Stimulated activated CD8-positive, alpha-beta memory T cell treated with anti-CD3 and anti-CD28 coated beads, Interleukin-4, amount 100 ng/mL, for 48 hours (primary cell): ENCODE measurements at regions not wholly inside any gene's neighbourhood (a gene's known extent, or its start where the extent isn't known, plus 50 kb on each side); places are given as distances from the start of the nearest gene placed in this dataset.
"Not testable (repeated sequence)": the region's sequence is repeated elsewhere in the genome, so short reads cannot be mapped to it uniquely, and the experiment has no call there.

Experiments
- DNase-seq: peaks from one replicate; pipeline ENCODE4 v3.0.0-alpha.2; 2020

DNA sequence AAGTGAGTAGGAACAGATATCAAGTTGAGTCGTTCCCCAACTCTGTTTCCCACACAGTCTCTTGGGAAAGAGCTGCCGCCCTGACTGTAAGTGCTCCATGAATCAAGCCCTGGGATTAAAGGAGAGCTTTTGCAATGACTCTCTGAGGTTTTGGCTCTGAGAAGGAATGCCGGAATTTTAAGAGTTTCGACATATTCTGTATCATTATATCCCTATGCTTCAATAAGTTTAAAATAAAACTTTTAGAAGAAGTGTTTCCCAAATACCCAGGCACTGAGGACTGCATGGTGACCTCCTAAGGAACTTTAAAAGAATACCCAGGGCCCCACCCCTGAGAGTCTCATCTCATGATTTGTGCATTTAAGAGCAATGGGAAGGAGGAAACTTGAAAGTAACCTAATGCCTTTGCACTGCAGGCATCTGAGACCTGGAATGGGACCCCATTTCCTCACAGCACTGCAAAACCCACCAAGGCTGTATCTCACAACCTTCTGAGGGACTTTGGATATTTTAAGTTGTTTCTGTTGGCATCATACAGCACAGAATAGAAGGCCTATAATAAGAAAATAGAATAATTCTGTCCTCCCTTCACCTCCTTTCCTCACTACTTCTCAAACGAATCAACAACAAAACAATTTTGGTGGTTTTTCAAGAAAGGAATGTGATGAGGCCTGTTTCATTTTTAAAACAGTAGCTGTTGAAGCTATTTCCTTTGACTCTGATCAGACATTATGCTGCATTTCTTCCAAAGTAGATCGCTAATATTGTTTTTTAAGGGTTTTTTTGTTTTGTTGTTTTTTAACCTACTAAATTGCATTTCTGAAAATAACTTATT lies 121.2 kb downstream of the GASK1B start:
- DNase-seq, result no peak

DNA sequence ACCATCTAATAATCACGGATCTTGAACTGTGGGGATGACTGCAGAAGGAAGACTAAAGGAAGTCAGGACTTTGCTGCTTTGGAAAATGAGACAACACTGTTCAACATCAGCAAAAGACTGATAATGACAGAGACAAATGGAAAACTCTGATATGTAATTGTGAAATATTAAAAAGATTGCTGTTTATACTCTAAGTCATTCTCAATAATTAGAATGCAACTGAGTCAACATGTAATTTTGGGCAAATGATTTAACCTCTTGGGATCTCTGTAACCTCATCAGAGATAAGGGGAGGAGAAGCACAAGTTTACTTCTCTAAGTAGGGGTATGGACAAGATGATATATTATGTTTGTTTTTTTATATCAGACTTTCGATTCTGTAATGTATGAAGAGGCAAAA lies 121.9 kb downstream of the GASK1B start:
- no peak for DNase-seq

DNA sequence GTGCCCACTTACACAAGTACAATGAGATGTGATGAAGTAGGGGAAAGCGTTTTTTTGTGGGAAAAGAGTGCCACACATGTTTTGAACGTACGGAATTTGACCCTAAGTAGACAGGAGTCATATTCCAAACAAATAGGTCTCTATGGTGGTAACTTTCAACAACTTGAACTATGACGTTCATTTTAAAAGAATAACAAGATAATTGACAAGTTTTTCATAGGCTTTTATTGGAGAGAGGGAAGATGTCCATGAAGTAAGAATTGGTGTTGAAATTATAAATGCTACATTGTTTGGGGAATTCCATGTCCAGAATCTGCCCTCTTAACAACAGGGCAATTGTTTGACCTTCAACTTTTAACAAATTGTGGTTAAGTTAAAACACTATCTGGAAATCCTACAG lies 126.5 kb downstream of the GASK1B start:
- no peak for DNase-seq

DNA sequence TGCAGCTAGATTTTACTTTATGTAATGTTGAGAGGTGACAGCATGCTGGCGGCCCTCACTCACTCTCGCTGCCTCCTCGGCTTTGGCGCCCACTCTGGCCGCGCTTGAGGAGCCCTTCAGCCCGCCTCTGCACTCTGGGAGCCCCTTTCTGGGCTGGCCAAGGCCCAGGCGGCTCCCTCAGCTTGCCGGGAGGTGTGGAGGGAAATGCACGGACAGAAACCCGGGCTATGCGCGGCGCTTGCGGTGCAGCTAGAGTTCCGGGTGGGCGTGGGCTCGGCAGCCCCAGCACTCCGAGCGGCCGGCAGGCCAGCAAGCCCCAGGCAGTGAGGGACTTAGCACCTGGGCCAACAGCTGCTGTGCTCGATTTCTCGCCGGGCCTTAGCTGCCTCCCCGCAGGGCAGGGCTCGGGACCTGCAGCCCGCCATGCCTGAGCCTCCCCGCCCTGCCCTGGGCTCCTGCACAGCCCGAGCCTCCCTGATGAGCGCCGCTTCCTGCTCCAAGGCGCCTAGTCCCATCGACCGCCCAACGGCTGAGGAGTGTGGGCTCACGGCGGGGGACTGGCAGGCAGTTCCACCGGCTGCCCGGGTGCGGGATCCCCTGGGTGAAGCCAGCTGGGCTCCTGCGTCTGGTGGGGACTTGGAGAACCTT lies 128.7 kb downstream of the GASK1B start:
- DNase-seq, result no peak

DNA sequence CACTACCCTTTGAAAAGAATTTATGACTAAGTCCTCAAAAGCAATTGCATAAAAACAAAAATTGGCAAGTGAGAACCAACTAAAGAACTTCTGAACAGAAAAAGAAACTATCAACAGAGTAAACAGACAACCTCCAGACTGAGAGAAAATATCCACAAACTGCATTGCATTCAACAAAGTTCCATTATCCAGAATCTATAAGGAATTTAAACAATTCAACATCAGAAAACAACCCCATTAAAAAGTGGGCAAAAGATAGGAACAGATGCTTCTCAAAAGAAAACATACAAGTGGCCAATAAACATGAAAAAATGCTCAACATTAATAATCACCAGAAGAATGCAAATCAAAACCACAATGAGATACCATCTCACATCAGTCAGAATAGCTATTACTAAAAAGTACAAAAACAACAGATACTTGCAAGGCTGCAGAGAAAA lies 130.2 kb downstream of the GASK1B start:
- DNase-seq, result no peak

DNA sequence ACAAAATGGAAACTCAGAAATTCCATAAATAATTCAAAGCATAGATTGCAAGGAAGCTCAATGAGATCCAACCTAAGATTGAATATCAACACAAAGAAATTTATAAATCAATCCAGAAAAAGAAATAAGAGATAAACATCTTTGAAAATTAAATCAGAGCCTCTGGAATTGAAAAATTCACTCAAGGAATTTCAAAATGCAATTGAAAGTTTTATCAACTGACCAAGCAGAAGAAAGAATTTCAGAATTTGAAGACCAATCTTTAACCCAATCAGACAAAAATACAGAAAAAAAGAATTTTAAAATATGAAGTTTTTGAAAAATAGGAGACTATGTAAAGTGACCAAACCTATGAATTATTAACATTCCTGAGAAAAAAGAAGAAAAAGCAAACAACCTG lies 134.1 kb downstream of the GASK1B start:
- DNase-seq, result no peak

DNA sequence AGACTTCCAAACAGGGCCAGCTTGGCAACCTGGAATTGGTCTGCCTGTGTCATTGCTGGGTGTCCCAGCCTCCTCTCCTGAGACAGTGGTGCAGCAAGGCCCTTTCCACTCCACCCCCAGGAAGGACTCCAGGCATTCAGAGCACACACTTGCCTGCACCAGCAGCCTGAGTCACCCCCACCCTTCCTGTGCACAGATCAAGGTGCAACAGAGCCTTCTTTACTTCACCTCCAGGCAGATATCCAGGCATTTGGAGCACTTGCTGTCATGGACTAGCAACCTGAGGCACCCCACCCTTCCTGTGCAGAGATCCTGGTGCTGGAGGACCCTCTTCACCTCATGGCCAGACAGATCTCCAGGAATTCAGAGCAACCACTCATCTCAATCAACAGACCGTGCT lies 135.8 kb downstream of the GASK1B start:
- DNase-seq, result no peak

DNA sequence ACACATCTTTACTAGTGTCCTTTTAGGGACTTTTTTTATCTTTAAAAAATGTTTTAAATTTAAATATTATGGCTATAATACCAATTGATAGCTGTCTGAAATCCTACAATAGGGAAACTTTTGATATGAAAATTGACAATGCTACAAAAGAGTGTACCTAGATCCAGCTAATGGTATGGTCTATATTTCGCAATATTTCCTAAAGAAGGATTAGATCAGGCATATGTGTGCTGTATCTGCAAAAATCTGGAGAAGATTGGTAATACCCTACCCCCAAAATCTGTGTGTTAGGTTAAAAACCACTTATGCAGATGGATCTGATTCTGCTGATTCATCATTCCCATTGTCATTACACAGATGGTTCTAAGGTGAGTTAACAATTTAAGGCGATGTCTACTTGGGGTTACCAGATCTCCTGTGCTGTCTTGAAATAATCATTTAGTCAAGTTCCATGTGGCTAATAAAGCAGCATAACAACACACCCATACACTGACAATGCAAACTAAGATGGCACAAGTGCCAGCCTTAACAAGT lies 137.1 kb downstream of the GASK1B start:
- DNase-seq, result no peak

DNA sequence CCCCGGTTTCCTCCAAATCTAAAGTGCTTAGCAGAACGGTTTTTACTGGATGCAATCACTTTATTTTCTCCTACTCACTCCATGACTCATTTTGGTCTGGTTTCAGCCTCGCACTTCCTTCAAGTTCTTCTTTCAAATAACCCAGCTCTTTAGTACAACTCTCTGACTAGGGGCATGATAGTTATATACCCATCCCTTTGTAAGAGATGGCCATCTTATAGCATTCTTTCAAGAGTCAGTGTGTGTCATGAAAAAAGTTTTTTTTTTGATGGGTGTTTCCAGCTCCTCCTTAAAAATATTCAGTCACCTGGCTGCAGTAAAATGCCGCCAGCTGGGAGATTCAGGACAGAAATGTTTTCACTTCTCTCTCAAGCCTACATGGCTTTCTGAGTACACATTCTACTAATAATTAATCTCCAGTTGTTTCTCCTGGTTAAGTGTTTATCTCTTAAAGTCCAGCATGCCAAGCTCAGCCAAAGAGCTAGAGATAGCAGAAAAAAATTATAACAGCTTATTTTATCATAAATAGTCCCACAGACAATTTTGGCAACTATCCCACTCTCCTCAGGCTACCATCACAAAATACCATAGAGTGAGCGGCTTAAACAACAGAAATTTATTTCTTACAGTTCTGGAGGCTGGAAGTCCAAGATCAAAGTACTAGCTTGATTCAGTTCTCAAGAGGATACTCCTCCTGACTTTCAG lies 139.3 kb downstream of the GASK1B start:
- no peak for DNase-seq

DNA sequence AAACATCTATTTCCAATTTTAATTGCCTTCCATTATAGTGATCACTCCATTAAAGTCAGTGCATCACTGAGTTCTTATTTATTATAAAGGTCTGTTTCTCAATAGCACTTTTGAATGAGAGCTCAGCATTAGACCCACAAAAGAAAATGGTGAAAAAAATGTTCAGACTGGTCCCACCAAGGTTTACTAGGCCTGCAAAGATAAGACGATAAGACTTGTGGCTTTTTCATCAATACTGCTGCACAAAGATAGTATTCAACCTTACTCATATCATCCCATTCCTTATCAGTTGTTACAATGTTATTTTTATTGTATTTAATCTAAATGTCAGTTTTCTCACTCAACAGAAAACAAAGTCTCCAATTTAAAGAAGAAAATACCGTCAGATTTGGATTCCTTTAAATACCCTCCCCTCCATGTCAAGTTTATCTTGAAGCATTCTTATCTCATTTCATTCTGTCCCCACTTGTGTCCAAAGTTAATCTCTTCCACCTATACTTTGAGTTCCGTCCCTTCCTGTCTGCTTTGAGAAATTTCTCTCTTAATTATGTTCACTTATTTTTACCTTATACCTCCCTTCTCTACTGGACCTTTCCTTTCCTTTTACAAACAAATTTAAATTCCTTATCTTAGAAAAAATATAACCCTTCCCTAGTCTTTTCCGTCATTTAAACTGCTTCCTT lies 140.0 kb downstream of the GASK1B start:
- no peak for DNase-seq

DNA sequence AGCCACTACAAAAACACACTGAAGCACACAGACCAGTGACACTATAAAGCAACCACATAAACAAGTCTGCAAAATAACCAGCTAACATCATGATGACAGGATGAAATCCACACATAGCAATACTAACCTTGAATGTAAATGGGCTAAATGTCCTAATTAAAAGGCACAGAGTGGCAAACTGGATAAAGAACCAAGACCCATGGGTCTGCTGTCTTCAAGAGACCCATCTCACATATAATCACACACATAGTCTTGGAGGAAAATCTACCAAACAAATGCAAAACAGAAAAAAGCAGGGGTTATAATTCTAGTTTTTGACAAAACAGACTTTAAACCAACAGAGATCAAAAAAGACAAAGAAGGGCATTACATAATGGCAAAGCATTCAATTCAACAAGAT lies 144.4 kb downstream of the GASK1B start:
- not testable (repeated sequence) for DNase-seq

DNA sequence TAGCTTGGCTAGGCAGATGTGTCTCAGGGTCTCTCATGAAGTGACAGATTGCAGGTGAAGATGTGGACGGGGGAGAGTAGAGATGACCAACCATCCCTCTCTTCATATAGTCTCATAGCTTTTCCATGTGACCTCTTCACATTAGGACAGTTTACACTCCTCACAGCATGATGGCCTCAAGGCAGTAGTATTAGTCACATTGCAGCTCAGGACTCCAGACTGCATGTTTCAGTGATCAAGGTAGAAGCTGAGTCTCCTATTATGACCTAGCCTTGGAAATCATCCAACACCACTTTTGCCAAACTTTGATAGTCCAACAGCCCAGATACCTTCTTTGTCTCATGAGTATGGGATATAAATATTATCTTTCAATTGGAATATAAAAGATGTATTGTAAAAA lies 147.7 kb downstream of the GASK1B start:
- DNase-seq, result no peak

DNA sequence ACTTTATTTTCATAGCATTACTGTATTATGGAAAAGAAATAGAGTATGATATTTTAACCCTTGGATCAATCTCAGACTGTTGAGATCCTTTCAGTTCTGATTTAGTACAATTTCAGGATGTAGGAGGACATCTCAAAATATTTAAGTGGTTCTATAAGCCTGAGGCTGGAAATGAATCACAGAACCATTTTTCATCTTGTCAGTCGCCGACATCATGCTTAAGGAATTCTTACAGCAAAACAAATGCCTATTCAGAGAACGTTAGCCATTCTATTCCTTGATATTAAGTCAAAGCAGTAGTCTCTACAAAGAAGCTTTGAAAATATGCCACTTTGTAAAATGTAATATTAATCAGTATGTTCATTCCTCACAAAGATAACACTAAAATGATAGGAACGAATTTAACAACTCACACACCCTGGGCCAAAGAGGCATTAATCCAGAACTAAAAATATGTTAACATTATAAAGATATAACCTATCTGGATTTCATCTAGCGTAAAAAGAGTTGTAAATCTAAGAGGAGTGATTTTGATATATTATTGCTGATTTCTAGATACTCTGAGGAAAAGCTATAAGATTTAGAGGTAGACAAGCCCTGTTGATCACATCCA lies 152.0 kb downstream of the GASK1B start:
- no peak for DNase-seq

DNA sequence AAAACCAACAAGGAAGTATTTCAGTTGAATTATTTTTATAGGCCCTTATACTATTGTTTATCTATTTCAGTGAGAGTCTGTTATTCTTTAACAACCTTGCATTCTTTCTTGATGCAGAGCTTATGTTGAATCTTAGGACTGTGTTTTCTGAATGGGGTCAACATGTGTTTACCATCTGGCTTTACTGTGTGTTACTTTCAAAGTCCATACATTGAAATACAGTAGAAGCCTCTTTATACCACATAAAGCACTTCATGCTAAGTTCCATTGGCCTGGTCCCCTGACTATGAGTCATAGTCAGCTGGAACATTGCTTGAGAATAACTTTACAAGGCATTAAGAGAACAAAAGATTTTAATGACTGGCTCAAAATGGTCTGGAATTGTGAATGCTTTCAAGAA lies 152.6 kb downstream of the GASK1B start:
- no peak for DNase-seq

DNA sequence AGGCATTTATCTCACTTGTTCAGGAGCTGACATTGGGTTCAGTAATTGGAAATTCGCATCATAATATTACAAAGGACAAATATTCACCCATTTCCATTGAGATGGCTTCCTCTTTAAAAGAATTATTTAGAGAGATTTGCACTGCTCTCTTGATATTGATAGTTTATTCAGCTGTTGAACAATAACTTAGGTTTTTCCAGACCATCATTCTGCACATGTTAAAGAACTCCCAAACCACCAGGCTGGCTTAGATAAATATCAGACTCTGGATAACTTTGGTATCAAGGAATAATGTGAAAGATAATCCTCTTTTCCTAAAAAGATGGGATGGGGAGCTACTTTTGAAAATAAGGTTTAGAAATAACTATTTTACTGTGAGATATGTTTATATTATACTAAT lies 154.0 kb downstream of the GASK1B start:
- no peak for DNase-seq

DNA sequence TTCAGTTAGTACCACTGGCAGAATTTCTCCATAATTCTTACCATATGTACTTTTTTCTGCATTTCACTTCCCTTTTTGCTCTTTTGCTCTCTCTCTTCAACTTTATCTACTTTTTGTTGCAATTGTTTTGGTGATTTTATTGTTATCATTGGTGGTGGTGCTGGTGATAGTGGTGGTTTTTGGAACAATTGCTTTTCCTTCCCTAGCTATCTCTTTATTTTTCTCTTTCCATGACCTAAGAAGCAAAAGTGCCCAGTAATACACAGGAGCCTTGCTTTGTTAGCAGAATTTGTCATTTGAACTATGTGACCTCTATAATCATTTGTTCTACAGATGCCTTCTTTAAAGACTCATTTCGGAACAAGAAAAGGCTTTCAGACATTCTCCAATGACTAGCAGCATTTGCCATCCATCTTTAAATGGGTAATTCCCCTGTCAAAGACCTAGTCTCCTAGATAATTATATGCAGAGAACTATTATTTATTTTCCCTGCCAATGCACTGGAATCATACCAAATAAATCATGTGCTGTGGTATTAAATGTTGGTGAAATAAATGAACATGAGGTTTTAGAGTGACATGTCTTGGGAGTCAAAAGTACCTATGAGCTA lies 154.5 kb downstream of the GASK1B start:
- no peak for DNase-seq

DNA sequence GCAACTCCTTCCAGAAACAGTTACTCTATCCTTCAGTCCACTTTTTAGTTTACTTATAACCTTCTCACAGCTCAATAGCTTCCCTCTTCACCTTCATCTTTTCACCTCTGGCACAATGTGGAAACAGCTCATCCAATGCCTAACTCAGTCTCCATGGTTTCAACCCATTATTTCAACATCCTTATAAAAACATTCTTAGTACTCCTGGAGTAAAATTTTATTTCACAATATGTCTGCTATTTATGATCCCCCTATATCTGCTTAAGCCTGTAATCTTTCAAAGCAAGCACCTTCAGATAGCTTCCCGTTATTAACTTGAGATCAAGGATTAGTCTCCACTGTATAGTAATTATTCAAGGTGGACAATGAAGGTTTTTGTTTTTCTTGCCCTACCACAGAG lies 156.3 kb downstream of the GASK1B start:
- DNase-seq, result no peak

DNA sequence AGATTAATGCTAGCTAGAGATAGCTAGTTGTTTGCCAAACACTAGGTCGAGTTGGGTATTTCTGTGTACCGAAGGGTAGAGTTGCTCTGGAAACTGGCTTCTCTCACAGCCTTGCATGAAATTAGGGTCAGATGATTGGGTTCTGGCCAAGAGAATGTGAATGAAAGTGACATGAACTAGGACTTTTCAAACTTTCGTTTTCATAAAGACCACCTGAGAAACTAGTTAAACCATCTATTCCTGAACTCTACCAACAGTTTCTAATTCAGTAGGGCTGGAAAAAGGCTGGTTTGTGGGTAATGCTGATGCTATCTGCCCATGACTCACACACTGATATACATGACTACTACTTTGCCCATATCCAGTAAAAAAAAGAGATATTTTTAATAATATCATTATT lies 157.6 kb downstream of the GASK1B start:
- DNase-seq, result no peak

DNA sequence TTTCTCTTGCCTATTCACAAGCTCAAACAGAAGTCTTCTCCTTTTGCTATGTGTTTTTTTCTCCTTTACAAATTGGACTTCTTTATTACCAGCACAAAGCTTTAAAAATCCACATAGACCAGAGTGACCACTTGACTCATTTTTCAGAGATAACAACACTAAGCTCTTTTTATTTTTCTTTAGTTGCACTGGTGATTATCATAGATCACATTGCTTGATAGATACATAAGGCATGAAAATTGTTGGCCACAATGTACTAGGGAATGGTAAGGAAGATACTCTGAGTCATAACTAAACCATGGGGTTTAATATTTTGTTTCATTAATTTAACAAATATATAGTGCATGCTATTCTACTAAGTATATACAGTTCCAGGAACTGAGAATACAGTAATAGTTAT lies 159.0 kb downstream of the GASK1B start:
- DNase-seq, result no peak

DNA sequence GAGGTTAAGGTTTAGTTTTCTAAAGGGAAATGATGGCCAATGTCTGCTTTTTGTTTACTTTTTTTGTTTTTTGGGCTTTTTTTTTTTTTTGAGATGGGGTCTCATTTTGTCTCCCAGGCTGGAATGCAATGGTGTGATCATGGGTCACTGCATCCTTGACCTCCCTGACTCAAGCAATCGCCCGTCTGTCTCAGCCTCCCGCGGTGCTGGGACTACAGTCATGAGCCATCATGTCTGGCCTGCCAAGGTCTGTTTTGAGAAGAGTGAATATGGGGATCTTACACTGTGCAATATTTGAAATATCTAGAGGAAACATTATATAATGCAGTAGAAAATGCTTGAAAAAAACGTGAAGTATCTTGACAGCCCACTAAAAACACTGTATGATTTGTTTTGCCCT lies 162.5 kb downstream of the GASK1B start:
- no peak for DNase-seq

DNA sequence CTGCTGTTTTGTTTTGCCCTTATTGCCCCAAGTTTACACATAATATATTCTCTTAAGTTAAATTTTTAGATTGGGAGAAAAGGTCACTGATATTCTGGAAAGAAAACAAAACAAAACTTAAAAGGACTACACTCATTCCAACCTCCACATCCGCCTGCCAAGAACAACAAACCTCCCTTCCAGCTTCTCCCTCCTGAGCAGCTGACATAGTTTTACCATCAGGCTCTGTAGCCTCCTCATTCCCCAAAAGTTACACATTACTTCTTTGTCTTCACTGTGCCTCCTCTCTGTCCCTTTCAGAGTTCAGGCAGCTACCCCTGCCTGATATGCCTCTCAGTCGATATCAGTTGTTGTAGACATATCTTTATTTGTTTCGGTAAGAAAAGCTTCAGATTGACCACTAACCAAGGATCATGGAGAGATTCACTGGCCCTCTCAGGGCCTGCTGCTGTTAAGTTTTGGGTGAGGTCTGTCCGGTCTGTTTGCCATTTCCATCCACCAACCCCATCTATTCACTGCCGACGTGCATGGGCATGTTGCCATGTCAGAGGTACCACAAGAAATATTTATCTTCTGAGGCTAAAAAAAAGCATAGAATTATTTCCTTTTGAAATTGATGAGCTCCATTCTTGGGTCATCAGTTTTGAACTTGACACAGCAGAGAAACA lies 164.1 kb downstream of the GASK1B start:
- no peak for DNase-seq

DNA sequence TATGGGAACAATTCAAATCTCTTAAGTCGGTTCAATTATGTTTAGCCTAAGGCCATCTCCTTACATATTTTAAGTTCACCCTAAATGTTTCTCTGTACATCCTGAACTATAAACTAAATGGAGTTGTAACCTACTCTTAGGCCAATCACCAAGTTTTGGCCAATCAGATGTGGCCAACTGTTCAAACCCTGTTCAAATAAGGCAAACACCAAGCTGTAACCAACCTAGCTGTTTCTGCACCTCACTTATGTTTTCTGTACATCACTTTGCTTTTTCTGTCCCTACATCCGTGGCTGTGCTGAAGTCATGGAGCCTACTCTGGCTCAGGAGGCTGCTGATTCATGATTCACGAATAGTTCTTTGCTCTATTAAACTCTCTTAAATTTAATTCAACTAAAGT lies 165.3 kb downstream of the GASK1B start:
- DNase-seq, result no peak
